GM12873 (cell line): ENCODE measurements at regions not wholly inside any gene's neighbourhood (a gene's known extent, or its start where the extent isn't known, plus 50 kb on each side); places are given as distances from the start of the nearest gene placed in this dataset.

Source experiments
- CTCF ChIP-seq: IDR thresholded peaks from 2 replicates; pipeline ENCODE4 v1.5.1; 2012; ENCODE audit warnings: low read depth, mild to moderate bottlenecking, moderate library complexity, low read length, control low read depth; ENCODE audit not compliant: insufficient read depth; ENCODE audit errors: missing control alignments

DNA sequence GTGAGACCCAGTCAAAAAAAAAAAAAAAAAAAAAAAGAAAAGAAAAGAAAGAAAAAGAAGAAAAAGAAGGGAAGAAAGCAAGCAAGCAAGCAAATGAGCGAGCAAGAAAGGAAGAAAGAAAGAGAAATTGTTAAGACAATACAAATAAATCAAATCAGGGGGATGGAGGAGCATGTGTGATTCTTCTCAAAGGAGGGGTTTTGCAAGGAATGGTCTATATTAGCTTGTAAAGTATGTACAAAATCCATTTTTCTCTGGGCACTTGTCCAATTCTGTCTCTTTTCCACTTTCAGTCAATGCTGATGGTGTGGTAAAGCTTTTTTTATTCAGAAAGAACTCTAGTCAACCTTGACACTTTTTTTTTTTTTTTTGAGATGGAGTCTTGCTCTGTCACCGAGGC lies 133.7 kb upstream of the TNFAIP3 start:
- no peak for TF ChIP-seq CTCF

DNA sequence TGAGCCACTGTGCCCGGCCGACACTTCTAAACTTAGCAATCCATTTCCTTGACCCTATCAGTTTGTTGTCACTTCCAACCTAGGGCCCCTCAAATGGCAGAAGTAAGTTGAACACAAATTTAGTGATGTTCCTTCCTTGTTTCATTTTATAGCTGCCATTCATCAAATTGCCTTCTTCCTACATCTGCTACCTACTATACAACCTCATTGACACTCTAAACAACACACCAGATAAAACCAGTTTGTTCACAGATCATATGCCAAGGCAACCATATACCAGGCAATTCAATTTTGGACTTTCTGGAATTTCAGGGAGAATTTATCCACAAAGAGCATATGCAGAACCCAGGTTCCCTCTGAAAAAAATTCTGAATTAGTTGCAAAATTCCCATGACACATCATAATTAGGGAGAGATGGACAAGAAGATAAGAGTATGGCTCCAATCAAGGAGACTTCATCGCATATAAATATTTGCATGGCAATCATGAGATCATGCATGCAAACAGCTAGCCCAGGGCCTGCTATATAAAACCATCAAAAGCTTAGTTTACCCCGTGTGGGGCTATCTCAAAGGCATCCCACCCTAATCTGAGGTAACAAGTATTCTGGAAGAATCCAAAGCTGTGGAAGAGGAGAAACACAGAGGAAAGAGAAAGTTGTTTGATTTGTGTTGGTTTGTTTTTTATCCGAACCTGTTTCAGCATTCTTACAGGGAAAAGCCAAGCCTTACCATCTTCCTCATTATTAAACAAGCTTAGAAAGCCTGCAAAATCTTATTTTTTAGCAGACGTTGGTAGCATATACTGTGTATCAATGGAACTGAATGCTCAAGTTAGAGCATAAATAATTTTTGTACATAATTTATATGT lies 132.8 kb upstream of the TNFAIP3 start:
- no peak for TF ChIP-seq CTCF

GRCh38 chr6:137734875-137735182 lies 132.2 kb upstream of the TNFAIP3 start:
- TF ChIP-seq CTCF = no peak

DNA sequence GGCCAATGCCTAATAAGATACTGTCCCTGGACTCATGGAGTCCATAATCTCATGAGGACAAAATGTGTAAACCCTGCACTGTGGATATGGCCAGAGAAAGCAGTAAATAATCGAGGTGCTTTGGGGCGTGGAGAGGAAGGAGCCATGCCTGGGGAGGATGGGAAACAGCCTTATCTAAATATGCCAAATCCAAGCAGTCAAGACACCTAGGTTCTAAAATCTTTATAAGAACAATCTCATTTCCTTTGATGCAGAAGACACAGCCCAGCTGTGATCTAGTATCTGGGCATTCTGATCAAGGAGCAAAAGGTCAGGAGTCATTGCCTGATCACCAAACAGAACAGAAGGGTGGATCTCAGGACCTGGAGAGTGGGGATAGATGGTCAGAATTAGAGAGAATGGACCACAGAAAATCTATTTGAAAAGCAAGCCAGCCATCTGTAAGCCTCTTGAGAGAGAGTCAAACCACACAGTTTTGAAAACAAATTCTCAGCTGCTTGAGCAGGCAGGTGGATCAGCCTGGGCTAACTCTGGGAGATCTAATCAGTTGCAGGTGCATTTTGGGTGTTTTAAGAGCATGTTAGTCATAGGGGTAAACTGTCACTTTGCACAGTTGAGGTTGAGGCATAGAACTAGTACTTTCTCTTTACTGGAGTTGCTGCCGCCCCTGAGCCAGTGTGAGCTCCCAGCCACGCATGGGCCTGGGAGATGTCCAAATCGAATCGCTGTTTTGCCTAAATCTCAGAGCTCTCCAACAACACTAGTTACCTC lies 130.8 kb upstream of the TNFAIP3 start:
- no peak for TF ChIP-seq CTCF

DNA sequence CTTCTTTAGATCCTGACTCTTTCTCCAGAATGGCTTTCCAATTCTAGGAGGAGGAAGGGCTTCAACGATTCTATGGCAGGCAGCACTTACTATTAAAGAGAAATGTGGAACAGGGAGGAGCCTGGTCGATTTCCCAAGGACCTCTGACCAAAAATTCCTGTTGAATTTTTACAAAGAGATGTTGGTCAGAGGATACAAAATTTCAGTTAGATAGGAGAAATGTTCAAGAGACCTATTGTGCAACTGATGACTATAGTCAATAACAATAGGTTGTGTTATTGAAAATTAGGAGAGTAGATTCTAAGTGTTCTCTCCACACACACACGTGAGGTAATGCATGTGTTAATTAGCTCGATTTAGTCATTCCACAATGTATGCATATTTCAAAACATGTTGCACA lies 130.1 kb upstream of the TNFAIP3 start:
- no peak for TF ChIP-seq CTCF

- no peak for TF ChIP-seq CTCF
Measured at GRCh38 chr6:137737836-137738596, 129.0 kb upstream of the TNFAIP3 start.
